WI38 (cell line): ENCODE measurements at regions not wholly inside any gene's neighbourhood (a gene's known extent, or its start where the extent isn't known, plus 50 kb on each side); places are given as distances from the start of the nearest gene placed in this dataset.

Experiments
- H3K4me3 ChIP-seq: 2 replicates; pipeline ENCODE4 v1.5.1; 2011; ENCODE audit warnings: low read depth, mild to moderate bottlenecking, control low read depth, low read length
- CTCF ChIP-seq: IDR thresholded peaks from 2 replicates; pipeline ENCODE4 v1.5.1; 2012; ENCODE audit warnings: low read depth, mild to moderate bottlenecking, control low read depth, low read length

- H3K4me3 ChIP-seq, result no peak overlapping the region
- TF ChIP-seq CTCF, result no peak
Measured at GRCh38 chr3:56990641-56991015, 69.8 kb upstream of the SPATA12 start.

GRCh38 chr3:56989977-56990640 is 70.4 kb upstream of the SPATA12 start:
- TF ChIP-seq CTCF, result no peak
- no peak overlapping the region for H3K4me3 ChIP-seq

DNA sequence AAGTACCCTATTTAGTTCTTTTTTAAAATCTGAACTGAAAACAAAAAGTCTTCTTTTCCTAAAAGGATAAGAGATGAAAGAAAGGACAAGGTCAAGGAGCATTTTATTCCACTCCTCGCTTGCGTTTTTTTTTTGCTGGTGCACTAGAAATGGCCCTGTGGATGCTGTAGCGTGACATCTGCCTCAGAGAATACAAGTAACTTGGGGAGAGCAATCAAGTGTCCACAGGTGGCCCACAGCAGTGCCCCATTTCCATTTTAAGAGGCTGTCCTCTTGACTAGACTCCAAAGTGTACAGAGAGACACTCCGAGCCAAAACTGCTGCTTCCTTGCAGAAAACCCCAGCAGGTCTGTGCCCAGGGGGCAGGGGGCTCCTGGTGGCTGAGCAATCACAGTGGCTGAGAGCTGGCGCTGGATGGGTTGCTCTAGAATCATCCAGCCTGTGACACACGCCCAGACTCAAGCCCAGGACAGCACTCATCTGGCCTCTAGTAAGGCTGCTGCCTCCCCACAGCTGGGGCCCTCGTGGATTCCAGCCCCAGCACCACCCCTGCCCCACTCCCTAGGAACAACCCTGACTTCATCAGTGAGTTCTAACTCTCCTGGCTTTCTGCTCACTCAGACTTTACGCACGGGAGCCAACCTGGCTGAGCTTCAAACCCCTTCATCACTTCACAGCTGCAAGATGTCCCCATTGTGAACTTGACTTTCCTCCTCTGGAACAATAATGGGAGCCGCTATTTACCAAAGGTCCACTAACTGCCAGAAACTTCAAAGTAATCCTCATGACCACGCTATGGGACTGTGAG is 71.1 kb upstream of the SPATA12 start:
- TF ChIP-seq CTCF, result no peak; the same call in 1 of the 2 replicates
- H3K4me3 ChIP-seq, result no peak overlapping the region

GRCh38 chr3:56988458-56989168 is 71.9 kb upstream of the SPATA12 start:
- H3K4me3 ChIP-seq, result no peak overlapping the region
- peak; percentile 44 for TF ChIP-seq CTCF

DNA sequence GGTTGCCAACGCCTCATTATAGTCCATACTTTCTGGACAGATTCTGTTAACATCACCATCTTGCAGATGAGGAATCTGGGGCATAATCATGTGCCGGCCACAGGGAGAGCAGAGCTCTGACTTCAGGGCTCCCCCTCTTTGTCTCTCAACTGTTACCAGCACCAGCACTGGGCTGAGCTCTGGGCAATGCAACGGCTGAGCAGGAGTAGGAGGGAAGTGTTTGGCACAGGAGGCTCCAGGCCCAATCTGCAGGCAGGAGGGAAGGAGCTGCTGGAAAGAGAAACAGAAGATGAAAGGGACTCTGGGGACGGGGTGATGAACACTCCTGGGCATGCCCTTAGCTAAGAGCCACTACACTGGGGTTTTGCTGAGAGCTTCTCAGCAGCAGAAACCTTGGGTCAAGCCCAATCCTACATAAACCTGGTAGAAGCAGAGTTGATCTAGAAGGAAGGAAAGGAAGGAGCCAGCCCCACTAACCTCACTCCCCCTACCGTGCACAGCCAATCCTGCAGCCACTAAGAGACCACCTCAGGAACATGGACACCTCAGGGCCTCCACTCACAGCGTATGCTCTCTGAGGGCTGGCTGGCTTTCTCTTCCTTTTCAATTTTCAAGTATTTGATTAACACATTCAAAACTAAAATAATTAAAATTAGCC is 73.1 kb upstream of the SPATA12 start:
- no peak for TF ChIP-seq CTCF
- no peak overlapping the region for H3K4me3 ChIP-seq

DNA sequence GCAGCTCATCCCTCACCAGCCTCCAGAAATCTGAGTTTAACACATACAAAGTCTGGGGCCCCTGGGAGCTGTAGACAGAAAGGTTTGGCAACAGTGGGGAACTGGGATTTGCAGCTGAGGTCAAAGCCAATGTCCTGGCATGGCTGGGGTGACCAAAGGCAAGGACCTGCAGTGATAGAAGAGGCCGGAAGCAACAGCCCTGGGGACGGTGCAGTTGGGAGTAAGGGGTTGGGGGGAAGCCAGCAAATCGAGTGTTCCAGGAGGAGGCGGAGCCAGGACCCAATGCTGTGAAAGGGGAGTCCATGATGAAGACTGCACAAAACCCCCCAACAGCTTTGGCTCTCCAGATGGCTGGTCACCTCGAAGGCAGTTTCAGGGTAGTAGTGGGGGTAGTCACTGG is 74.1 kb upstream of the SPATA12 start:
- no peak overlapping the region for H3K4me3 ChIP-seq
- TF ChIP-seq CTCF, result no peak
